ENCODE measurements at regions not wholly inside any gene's neighbourhood (a gene's known extent, or its start where the extent isn't known, plus 50 kb on each side); places are given as distances from the start of the nearest gene placed in this dataset.

DNA sequence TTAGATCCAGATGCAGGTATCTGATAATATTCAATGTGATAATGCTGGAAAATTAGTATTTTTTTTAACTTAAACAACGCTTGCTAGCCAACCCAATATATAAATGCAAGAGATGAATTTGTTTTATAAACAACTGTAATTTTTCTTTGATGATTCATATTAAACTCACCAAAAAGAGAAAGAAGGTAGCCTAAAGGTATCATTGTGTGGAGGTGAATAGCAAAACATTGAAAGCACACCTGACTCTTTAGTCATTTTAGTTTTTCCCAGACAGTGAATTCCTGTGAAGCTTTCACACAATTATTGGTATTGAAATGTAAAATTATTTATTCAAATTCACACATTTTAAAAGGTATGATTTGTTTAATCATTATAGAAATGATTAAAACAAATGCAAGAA lies 424.0 kb downstream of the NR4A2 start:
- Mint-ChIP-seq H3K27ac (no peak overlapping the region), H3K9me3 (no peaks in the 10 kb centered on the region), H3K36me3 (ENCODE audit: low read depth) (no peaks in the 10 kb centered on the region), H3K4me3 (no peak overlapping the region), H3K4me1 (peaks cover 40% of the 10 kb centered on the region), H3K27me3 (ENCODE audit: insufficient read depth, low read depth, poor library complexity) (no peaks in the 10 kb centered on the region)
- no peaks in the 10 kb centered on the region for H3K36me3 ChIP-seq (ENCODE audit: insufficient read depth)
- H3K27me3 ChIP-seq (ENCODE audit: insufficient read depth): no peaks in the 10 kb centered on the region
- no peaks in the 10 kb centered on the region for H3F3A ChIP-seq (replicated peaks; ENCODE audit: low read depth)
- no peak for TF ChIP-seq JUNB (IDR thresholded peaks at IDR 0.05; ENCODE audit: unreplicated experiment)
- TF ChIP-seq POLR2AphosphoS5 (IDR thresholded peaks at IDR 0.05; ENCODE audit: low read depth): no peak
- TF ChIP-seq CTCF (conservative IDR thresholded peaks at IDR 0.05; ENCODE audit: low read depth in 2 of 2): no peak
- no peak overlapping the region; the same call in 1 of the 2 replicates for H3K4me2 ChIP-seq
- no peaks in the 10 kb centered on the region for H3K9me2 ChIP-seq (ENCODE audit: insufficient read depth)
- DNase-seq (ENCODE audit: low spot score) (no peak), ATAC-seq (no peak)
- peaks cover 45% of the 10 kb centered on the region for H3K4me1 ChIP-seq (ENCODE audit: insufficient read depth)
- H4K20me1 ChIP-seq (replicated peaks; ENCODE audit: insufficient read depth): no peaks in the 10 kb centered on the region
- no peak overlapping the region for H3K27ac ChIP-seq (ENCODE audit: low read depth)
- H2AFZ ChIP-seq: no peak overlapping the region
- H3K4me3 ChIP-seq: no peak overlapping the region
- H3K79me2 ChIP-seq (replicated peaks; ENCODE audit: insufficient read depth): no peaks in the 10 kb centered on the region

DNA sequence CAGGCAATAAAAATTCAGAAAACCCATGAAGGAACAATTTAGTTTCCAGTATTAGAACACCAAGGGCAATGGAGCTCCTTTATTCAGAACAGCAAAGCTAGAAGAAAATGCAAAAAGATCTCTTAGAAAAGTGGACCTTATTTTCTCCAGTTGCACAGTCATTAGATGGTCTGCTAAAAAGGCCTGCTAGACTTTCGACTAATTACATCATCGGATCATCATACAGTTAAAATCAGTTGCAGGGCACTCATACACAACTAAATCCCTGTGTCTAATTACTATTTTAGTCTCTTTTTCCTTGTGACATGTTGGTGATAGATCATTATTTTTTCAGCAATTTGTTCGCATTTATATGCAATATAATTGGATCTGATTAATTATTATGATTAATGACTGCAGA lies 425.3 kb downstream of the NR4A2 start:
- H3K4me1 ChIP-seq (ENCODE audit: insufficient read depth): peaks cover 45% of the 10 kb centered on the region
- TF ChIP-seq EZH2phosphoT487 (IDR thresholded peaks at IDR 0.05; ENCODE audit: unreplicated experiment): no peak
- TF ChIP-seq CREB1 (CRISPR knock-in tag; IDR thresholded peaks at IDR 0.05; ENCODE audit: low read depth): no peak
- TF ChIP-seq EZH2 (IDR thresholded peaks at IDR 0.05; ENCODE audit: low read depth, unreplicated experiment): no peak
- TF ChIP-seq, protein P1, sequence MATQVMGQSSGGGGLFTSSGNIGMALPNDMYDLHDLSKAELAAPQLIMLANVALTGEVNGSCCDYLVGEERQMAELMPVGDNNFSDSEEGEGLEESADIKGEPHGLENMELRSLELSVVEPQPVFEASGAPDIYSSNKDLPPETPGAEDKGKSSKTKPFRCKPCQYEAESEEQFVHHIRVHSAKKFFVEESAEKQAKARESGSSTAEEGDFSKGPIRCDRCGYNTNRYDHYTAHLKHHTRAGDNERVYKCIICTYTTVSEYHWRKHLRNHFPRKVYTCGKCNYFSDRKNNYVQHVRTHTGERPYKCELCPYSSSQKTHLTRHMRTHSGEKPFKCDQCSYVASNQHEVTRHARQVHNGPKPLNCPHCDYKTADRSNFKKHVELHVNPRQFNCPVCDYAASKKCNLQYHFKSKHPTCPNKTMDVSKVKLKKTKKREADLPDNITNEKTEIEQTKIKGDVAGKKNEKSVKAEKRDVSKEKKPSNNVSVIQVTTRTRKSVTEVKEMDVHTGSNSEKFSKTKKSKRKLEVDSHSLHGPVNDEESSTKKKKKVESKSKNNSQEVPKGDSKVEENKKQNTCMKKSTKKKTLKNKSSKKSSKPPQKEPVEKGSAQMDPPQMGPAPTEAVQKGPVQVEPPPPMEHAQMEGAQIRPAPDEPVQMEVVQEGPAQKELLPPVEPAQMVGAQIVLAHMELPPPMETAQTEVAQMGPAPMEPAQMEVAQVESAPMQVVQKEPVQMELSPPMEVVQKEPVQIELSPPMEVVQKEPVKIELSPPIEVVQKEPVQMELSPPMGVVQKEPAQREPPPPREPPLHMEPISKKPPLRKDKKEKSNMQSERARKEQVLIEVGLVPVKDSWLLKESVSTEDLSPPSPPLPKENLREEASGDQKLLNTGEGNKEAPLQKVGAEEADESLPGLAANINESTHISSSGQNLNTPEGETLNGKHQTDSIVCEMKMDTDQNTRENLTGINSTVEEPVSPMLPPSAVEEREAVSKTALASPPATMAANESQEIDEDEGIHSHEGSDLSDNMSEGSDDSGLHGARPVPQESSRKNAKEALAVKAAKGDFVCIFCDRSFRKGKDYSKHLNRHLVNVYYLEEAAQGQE (IDR thresholded peaks at IDR 0.05; ENCODE audit: unreplicated experiment): no peak
- no peak for TF ChIP-seq NANOG (IDR thresholded peaks at IDR 0.05; ENCODE audit: borderline replicate concordance)
- no peak for TF ChIP-seq POLR2AphosphoS5 (IDR thresholded peaks at IDR 0.05; ENCODE audit: low read depth)
- TF ChIP-seq ETS1 (IDR thresholded peaks at IDR 0.05): no peak
- TF ChIP-seq ZNF114 (CRISPR knock-in tag; IDR thresholded peaks at IDR 0.05): no peak
- TF ChIP-seq JUNB (IDR thresholded peaks at IDR 0.05; ENCODE audit: unreplicated experiment): no peak
- TF ChIP-seq ZNF331 (CRISPR knock-in tag; IDR thresholded peaks at IDR 0.05; ENCODE audit: low read depth): no peak
- TF ChIP-seq CTCF (conservative IDR thresholded peaks at IDR 0.05; ENCODE audit: low read depth in 2 of 2): no peak

More for the DNA sequence above, 425.3 kb downstream of the NR4A2 start:
- Mint-ChIP-seq H3K36me3 (ENCODE audit: low read depth) (no peaks in the 10 kb centered on the region; the same call in 2 of the 3 replicates), H3K27me3 (ENCODE audit: insufficient read depth, low read depth, poor library complexity) (no peaks in the 10 kb centered on the region), H3K9me3 (no peaks in the 10 kb centered on the region), H3K4me1 (peaks cover 40% of the 10 kb centered on the region), H3K4me3 (no peak overlapping the region), H3K27ac (no peak overlapping the region; the same call in 1 of the 2 replicates)
- DNase-seq (ENCODE audit: low spot score) (no peak), ATAC-seq (no peak)
- Histone ChIP-seq H3K4me2 (no peak overlapping the region), H3K27ac (ENCODE audit: low read depth) (no peak overlapping the region), H3K9me2 (ENCODE audit: insufficient read depth) (no peaks in the 10 kb centered on the region), H3K36me3 (ENCODE audit: insufficient read depth) (no peaks in the 10 kb centered on the region), H3K4me3 (no peak overlapping the region), H3K27me3 (ENCODE audit: insufficient read depth) (no peaks in the 10 kb centered on the region), H3K79me2 (replicated peaks; ENCODE audit: insufficient read depth) (no peaks in the 10 kb centered on the region), H4K20me1 (replicated peaks; ENCODE audit: insufficient read depth) (no peaks in the 10 kb centered on the region), H3F3A (replicated peaks; ENCODE audit: low read depth) (no peaks in the 10 kb centered on the region), H2AFZ (no peak overlapping the region)

Measured in GM23338 (cell line).